KOPT-K1 (cell line): ENCODE measurements at regions not wholly inside any gene's neighbourhood (a gene's known extent, or its start where the extent isn't known, plus 50 kb on each side); places are given as distances from the start of the nearest gene placed in this dataset.

Source experiments
- H3K27ac ChIP-seq: fragments of 200-600 bp; sonication (generic); 2 replicates; pipeline ENCODE4 v1.5.1; 2016; ENCODE audit warnings: antibody characterized with exemption, mild to moderate bottlenecking, low read depth, low read length; ENCODE audit not compliant: poor library complexity, severe bottlenecking
- H3K36me3 ChIP-seq: fragments of 200-600 bp; sonication (generic); 2 replicates; pipeline ENCODE4 v1.5.1; 2017; ENCODE audit warnings: antibody characterized with exemption, mild to moderate bottlenecking, low read length, moderate library complexity; ENCODE audit not compliant: insufficient read depth
- H3K9me3 ChIP-seq: fragments of 200-600 bp; sonication (generic); 2 replicates; pipeline ENCODE4 v1.5.1; 2017; ENCODE audit warnings: antibody characterized with exemption, low read length, mild to moderate bottlenecking; ENCODE audit not compliant: insufficient read depth, poor library complexity, severe bottlenecking

- no peaks in the 10 kb centered on the region for H3K36me3 ChIP-seq
- no peak overlapping the region for H3K27ac ChIP-seq
- no peaks in the 10 kb centered on the region for H3K9me3 ChIP-seq
These were observed 203.8 kb upstream of the SVIL start for GRCh38 chr10:29838539-29838938.

- no peak overlapping the region for H3K27ac ChIP-seq
- no peaks in the 10 kb centered on the region for H3K36me3 ChIP-seq
- no peaks in the 10 kb centered on the region for H3K9me3 ChIP-seq
These were observed 202.8 kb upstream of the SVIL start for GRCh38 chr10:29837586-29837985.

GRCh38 chr10:29836396-29836795 lies 201.6 kb upstream of the SVIL start:
- H3K36me3 ChIP-seq, result no peaks in the 10 kb centered on the region

GRCh38 chr10:29835055-29835454 lies 200.3 kb upstream of the SVIL start:
- Histone ChIP-seq H3K36me3 (no peaks in the 10 kb centered on the region), H3K9me3 (no peaks in the 10 kb centered on the region), H3K27ac (no peak overlapping the region)

More at GRCh38 chr10:29836396-29836795, 201.6 kb upstream of the SVIL start:
- no peak overlapping the region for H3K27ac ChIP-seq
- no peaks in the 10 kb centered on the region for H3K9me3 ChIP-seq

GRCh38 chr10:29830531-29831512 lies 196.1 kb upstream of the SVIL start:
- Histone ChIP-seq H3K9me3 (no peaks in the 10 kb centered on the region), H3K27ac (no peak overlapping the region), H3K36me3 (no peaks in the 10 kb centered on the region)

- Histone ChIP-seq H3K36me3 (no peaks in the 10 kb centered on the region), H3K27ac (no peak overlapping the region), H3K9me3 (no peaks in the 10 kb centered on the region)
These were observed 195.0 kb upstream of the SVIL start for GRCh38 chr10:29829776-29830175.

GRCh38 chr10:29828956-29829355 lies 194.2 kb upstream of the SVIL start:
- H3K36me3 ChIP-seq, result no peaks in the 10 kb centered on the region
- H3K27ac ChIP-seq, result no peak overlapping the region
- no peaks in the 10 kb centered on the region for H3K9me3 ChIP-seq

- no peaks in the 10 kb centered on the region for H3K36me3 ChIP-seq
- H3K27ac ChIP-seq, result no peak overlapping the region
- H3K9me3 ChIP-seq, result no peaks in the 10 kb centered on the region
These were observed 193.7 kb upstream of the SVIL start for GRCh38 chr10:29828440-29828894.

GRCh38 chr10:29827512-29827911 lies 192.7 kb upstream of the SVIL start:
- Histone ChIP-seq H3K27ac (no peak overlapping the region), H3K9me3 (no peaks in the 10 kb centered on the region), H3K36me3 (no peaks in the 10 kb centered on the region)

GRCh38 chr10:29826801-29827450 lies 192.2 kb upstream of the SVIL start:
- Histone ChIP-seq H3K27ac (no peak overlapping the region), H3K9me3 (no peaks in the 10 kb centered on the region), H3K36me3 (no peaks in the 10 kb centered on the region)

GRCh38 chr10:29826221-29826620 lies 191.4 kb upstream of the SVIL start:
- Histone ChIP-seq H3K36me3 (no peaks in the 10 kb centered on the region), H3K9me3 (no peaks in the 10 kb centered on the region), H3K27ac (no peak overlapping the region)

GRCh38 chr10:29823553-29824080 lies 188.8 kb upstream of the SVIL start:
- H3K27ac ChIP-seq, result no peak overlapping the region
- no peaks in the 10 kb centered on the region for H3K36me3 ChIP-seq
- H3K9me3 ChIP-seq, result no peaks in the 10 kb centered on the region

- Histone ChIP-seq H3K36me3 (no peaks in the 10 kb centered on the region), H3K9me3 (no peaks in the 10 kb centered on the region), H3K27ac (no peak overlapping the region)
These were observed 186.2 kb upstream of the SVIL start for GRCh38 chr10:29820890-29821461.

GRCh38 chr10:29816801-29817558 lies 182.2 kb upstream of the SVIL start:
- no peaks in the 10 kb centered on the region for H3K9me3 ChIP-seq
- H3K27ac ChIP-seq, result no peak overlapping the region
- H3K36me3 ChIP-seq, result no peaks in the 10 kb centered on the region
